Ovary (tissue), 7 donors: ENCODE measurements at regions not wholly inside any gene's neighbourhood (a gene's known extent, or its start where the extent isn't known, plus 50 kb on each side); places are given as distances from the start of the nearest gene placed in this dataset.

ENCODE experiments used
- DNase-seq, 5 donors: peaks; one replicate each; pipeline ENCODE4 v3.0.0-alpha.2; 2019 to 2020
- H3K27ac ChIP-seq, 2 donors: fragments of 200-600 bp; one replicate each; pipeline versions ENCODE4 v1.5.1 to v1.8.0; 2019 to 2022
- H3K27me3 ChIP-seq: fragments of 200-600 bp; one replicate; pipeline ENCODE4 v1.8.0; 2022
- H3K36me3 ChIP-seq: fragments of 200-600 bp; sonication (generic); one replicate; pipeline ENCODE4 v1.5.1; 2019
- H3K4me1 ChIP-seq: one replicate; pipeline ENCODE4 v1.8.1; 2013; ENCODE audit warnings: mild to moderate bottlenecking, moderate library complexity; ENCODE audit not compliant: insufficient read depth
- H3K4me3 ChIP-seq: fragments of 200-600 bp; sonication (generic); one replicate; pipeline ENCODE4 v1.5.1; 2017
- H3K9me3 ChIP-seq, 2 donors: fragments of 200-600 bp in 1 of 2; sonication (generic) in 1 of 2; one replicate each; pipeline versions ENCODE4 v1.5.1 to v1.8.1; 2013 to 2019; ENCODE audit warnings: mild to moderate bottlenecking in 1 of 2, moderate library complexity in 1 of 2
- CTCF ChIP-seq, 3 donors: fragments of 450-650 bp in 2 of 3; fragments of 200-600 bp in 1 of 3; IDR thresholded peaks; one replicate each; pipeline versions ENCODE4 v1.5.1 to v1.8.0; 2016 to 2022; ENCODE audit warnings: antibody characterized with exemption in 3 of 3, mild to moderate bottlenecking in 1 of 3
- EP300 ChIP-seq: sonication (generic); formaldehyde crosslinking; IDR thresholded peaks from one replicate; pipeline ENCODE4 v1.6.1; 2017; ENCODE audit warnings: antibody characterized with exemption
- POLR2A ChIP-seq: fragments of 450-650 bp; IDR thresholded peaks from one replicate; pipeline ENCODE4 v1.6.1; 2017; ENCODE audit warnings: antibody characterized with exemption, mild to moderate bottlenecking, moderate library complexity
- WGBS, 3 donors: extraction: QIAGEN DNeasy Blood & Tissue Kit in 1 of 3; methylation state at CpG; one replicate each; pipeline versions ENCODE4 v1.1.5 to v1.1.7; 2013 to 2017; 5-methylcytosine and 5-hydroxymethylcytosine counted together
- intact Hi-C, 4 donors: fragments of 100-400 bp; cut with DNase I; formaldehyde crosslinking; loops; one replicate each; pipeline versions ENCODE4 v1.11.0 to v1.15.1; 2022 to 2023
- donor health status: DM: no; HTN: no; CAD: no; lungs with moderate emphysema.
- donor health status: DM: no; HTN: no; CAD: no.
- donor health status: Bipolar disorder and iron deficiency.
- donor health status: DM: no; HTN: no; CAD: no.
- donor health status: DM: yes; HTN: yes; CAD: no.

GRCh38 chr2:103264058-103264768 is 502.4 kb downstream of the TMEM182 start:
- no peaks in the 10 kb centered on the region for H3K9me3 ChIP-seq
- H3K36me3 ChIP-seq, result no peaks in the 10 kb centered on the region
- H3K27me3 ChIP-seq, result no peaks in the 10 kb centered on the region
- no peaks in the 10 kb centered on the region for H3K4me1 ChIP-seq
- intact Hi-C loops, result no loop called here
- WGBS, 3 donors, result 19 to 26% (median 23%) methylated on average over 5 of the region's 5 CpGs
- no peak overlapping the region for H3K27ac ChIP-seq
- no peak for DNase-seq
- H3K4me3 ChIP-seq, result no peak overlapping the region
- no peak for TF ChIP-seq EP300
- TF ChIP-seq CTCF (IDR thresholded peaks at IDR 0.05), result no peak
- no peak for TF ChIP-seq POLR2A

- intact Hi-C loops, result no loop called here
- TF ChIP-seq EP300, result no peak
- no peak for TF ChIP-seq POLR2A
- no peak for TF ChIP-seq CTCF (IDR thresholded peaks at IDR 0.05)
- WGBS, 3 donors, result 81 to 83% (median 81%) methylated on average over 8 of the region's 8 CpGs
These were observed 503.7 kb downstream of the TMEM182 start for GRCh38 chr2:103265521-103265920.

GRCh38 chr2:103268841-103269498 is 507.1 kb downstream of the TMEM182 start:
- H3K27me3 ChIP-seq, result no peaks in the 10 kb centered on the region
- H3K4me3 ChIP-seq, result no peak overlapping the region
- no peak for DNase-seq
- TF ChIP-seq CTCF (IDR thresholded peaks at IDR 0.05), result no peak
- no peak for TF ChIP-seq POLR2A
- TF ChIP-seq EP300, result no peak
- no peaks in the 10 kb centered on the region for H3K36me3 ChIP-seq
- no peaks in the 10 kb centered on the region for H3K9me3 ChIP-seq
- WGBS, 3 donors, result 64 to 73% (median 67%) methylated on average over 8 of the region's 8 CpGs
- no peaks in the 10 kb centered on the region for H3K4me1 ChIP-seq
- intact Hi-C loops, result no loop called here
- H3K27ac ChIP-seq, result no peak overlapping the region

More at GRCh38 chr2:103265521-103265920, 503.7 kb downstream of the TMEM182 start:
- DNase-seq, result no peak
- Histone ChIP-seq H3K4me1 (no peaks in the 10 kb centered on the region), H3K27me3 (no peaks in the 10 kb centered on the region), H3K4me3 (no peak overlapping the region), H3K9me3 (no peaks in the 10 kb centered on the region), H3K27ac (no peak overlapping the region), H3K36me3 (no peaks in the 10 kb centered on the region)

- Histone ChIP-seq H3K9me3 (no peaks in the 10 kb centered on the region), H3K27me3 (no peaks in the 10 kb centered on the region), H3K36me3 (no peaks in the 10 kb centered on the region), H3K4me1 (no peaks in the 10 kb centered on the region), H3K4me3 (no peak overlapping the region), H3K27ac (no peak overlapping the region)
- DNase-seq, result no peak
- intact Hi-C loops, result no loop called here
- 74 to 94% (median 79%) methylated on average over 2 of the region's 2 CpGs for WGBS, 3 donors
- TF ChIP-seq POLR2A, result no peak
- no peak for TF ChIP-seq CTCF (IDR thresholded peaks at IDR 0.05)
- TF ChIP-seq EP300, result no peak
These were observed 515.0 kb downstream of the TMEM182 start for GRCh38 chr2:103276869-103277268.
